AML-193 (cell line): ENCODE measurements at regions not wholly inside any gene's neighbourhood (a gene's known extent, or its start where the extent isn't known, plus 50 kb on each side); places are given as distances from the start of the nearest gene placed in this dataset.
"Not testable (repeated sequence)": the region's sequence is repeated elsewhere in the genome, so short reads cannot be mapped to it uniquely, and the experiment has no call there.

Experiments used
- DNase-seq, 2 experiments: peaks; one replicate each; lab custom pipeline; 2025; lab: John Stamatoyannopoulos, UW

DNA sequence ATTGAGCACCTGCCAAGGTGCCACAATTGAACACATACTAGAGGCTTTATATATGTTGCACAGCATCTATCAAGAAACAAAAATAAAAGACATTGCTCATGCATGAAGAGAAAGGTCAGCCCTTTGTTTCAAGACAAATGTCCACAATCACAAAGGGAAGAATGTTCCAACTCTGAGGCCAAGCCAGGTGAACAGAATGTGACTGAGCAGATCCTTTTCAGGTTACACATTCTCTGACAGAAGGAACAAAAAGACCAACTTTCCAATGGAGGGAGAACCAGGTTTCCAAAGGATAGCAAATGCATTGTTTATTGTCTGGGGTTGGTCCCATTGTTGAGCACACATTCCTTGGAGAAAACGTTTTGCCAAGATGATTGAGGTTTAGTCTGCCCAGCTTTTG is 50.2 kb upstream of the FAM174B start:
- DNase-seq: no peak

DNA sequence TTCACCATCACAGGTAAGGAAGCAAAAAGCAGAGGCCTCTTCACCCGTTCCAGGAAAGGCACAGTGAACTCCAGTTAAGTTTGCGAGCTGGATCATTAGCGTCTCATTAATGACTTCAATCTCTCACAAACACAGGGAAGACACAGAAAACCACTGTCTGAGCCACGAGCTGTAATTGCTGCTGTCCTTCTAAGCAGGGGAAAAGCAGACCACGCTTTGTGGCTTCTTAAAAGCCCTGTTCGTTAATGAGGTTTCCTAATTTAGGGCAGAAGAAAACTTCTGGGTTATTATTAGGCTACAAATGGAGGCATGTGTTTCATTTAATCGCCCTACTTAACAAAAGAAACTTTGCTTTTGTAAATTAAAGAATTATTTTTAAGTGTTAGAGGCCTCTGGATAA is 50.6 kb upstream of the FAM174B start:
- no peak for DNase-seq

DNA sequence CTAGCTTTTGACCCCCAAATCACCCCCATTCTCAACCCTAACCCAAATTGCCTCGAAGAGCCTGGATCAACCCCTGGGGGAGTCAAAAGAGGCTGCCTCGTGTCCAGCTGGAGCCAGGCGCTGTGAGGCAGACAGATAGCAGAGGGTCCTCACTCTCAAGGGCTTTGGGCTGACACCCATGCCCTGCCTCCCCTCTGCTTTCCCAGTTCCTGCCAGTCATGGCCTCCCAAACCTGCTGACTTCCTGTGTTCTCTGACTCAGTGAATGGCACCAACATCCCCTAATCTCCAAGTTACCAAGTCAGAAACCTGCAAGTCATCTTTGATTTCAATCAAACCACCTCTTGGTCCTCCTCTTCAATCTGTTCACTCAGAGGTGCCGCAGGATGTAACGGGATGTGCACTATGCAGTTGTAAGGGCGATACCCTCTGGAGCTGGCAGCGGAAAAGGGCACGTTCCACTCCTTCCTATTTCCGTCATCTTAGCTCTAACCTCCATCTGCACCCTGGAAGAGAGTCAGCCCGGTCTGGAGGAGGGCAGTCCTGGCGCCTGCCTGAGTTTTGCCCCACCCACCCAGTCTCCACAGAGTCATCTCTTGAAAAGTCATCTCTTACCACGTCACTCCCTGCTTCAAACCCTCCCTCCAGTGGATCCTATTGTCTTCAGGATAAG is 52.4 kb upstream of the FAM174B start:
- no peak for DNase-seq

DNA sequence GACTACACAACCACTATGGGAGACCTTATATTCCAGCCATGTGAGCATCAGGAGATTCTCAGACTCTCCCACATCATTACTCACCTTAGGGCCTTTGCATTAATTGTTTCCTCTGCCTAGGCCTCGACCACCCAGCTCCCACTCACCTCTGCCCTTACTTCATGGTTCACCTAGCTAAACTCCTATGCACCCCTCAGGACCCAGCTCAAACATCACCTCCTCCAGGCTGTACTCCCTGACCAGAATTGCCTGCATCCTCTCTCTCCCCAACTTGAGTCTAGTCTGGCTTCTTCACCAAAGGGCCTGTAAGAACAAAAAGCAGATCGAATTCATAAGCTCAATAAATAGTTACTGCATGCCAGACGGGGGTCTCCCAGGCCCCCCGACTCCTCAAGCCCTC is 53.1 kb upstream of the FAM174B start:
- no peak for DNase-seq

DNA sequence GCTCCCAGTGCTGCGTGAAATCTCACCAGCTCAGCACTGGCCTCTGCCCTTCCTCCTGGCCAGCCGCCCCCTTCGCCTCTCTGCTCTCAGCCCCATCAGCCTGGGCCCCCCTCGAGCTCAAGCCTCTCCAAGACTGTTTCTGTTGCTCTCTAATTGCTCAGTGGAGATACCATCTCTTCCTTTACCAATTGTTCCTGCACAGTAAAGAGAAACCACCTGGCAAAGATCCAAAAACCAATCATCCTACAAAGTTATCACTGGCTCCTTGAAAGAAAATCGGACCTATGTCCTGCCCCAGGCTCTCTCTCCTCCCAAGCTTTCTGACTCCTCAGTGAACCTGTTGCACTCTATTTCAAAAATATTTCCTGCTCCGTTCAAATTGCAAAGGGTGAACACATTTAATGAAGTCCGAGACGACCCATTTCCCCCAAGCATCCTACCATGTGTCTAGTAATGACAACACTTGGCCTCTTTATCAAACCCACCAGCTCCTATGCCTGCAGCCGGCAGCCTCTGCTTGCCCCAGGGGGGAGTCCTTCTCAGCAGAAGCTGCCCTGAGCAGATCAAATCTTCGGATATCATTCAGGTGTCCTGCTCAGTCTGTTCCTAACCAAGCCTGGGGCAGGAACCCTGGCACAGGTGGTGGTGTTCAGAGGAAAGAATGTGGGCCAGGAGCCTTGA is 53.7 kb upstream of the FAM174B start:
- no peak for DNase-seq

DNA sequence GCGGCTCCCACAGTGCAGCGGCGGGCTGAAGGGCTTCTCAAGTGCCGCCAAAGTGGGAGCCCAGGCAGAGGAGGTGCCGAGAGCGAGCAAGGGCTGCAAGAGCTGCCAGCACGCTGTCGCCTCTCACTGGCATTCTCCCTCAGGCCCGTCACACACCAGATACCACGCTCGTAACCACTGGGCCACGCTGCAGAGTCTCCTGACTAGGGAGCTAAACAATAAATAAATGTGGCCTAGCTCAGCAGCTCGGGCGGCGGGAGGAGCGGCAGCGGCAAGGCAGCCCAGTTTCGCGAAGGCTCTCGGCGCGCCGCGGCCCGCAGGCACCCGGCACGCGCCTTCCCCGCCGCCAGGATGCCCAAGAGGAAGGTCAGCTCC is 55.9 kb upstream of the FAM174B start:
- no peak for DNase-seq

DNA sequence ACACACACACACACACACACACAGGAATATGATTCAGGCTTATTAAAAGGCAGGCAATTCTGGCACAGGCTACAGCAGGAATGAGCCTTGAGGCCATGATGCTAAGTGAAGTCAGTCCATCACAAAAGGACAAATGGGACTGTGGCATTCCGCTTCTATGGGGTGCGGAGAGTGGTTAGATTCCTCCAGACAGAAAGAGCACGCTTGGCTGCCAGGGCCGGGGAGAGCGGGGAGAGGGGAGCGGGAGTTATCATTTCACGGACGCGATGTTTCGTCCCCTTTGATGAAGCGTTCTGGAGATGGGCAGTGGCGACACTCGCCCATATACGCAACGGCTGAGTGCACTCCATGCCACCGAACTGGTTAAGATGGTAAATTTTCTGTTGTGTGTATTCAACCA is 58.5 kb upstream of the FAM174B start:
- DNase-seq: no peak

DNA sequence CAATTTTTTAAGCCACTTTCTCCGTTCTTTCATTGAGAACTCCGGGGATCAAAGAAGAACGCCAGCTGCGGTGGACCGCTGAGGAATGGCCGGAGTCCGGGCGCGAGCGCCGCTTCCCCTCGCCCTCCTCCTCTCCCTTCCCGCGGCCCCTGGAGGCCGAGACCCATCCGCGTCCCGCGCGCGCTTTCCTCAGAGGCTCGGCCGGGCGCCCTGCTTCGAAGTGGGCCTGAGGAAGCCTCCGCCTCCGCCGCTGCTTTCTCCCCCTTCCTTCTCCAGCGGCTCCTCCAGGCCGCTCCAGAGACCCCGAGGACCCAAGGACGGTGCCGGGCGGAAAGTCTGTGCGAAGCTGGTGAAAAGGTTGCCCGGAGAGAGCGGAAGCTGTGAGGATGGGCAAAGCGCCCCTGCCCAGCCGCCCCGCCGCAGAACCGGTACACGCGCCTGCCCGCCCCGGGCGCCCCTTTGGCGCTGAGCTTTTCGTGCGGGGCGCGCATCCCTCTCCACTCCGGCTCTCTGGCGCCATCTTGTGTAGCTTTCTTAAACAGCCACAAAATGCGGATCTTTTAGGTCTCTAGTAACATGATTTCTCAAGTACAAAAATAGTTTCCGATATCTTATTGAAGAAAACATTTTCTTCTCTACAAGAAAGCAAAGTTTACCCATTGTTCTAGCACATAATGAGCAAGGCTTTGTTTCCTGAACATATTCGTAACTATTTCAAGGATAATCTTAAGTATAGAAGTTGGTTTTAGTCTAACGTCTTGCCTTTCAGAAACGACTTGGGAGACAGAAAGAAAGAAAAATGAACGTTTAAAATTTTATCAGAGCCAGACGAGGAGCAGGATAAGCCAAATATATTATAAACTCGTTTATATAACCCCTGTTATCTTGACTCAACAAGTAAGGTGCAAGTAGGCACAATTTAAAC is 59.2 kb upstream of the FAM174B start:
- DNase-seq: peak; percentile 39 to 46

DNA sequence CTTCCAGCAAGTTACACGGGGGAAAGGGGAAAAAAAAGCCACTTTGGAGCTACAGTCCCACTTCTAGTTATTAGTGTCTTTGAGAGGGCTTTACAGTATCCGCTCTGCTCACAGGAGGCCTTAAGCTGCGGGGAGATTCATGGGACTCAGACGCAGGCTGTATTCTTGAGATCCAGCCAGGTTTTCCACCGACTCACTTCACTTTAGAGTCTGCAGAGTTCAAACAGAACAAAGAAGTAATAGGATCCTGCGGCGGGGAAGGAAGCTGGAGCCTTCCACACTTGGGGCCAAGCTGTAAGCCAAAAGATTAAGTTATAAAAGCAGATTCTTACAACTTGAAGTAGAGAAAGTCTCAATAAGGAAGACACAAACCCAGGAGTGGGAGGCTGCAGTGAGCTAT is 60.2 kb upstream of the FAM174B start:
- DNase-seq: no peak

DNA sequence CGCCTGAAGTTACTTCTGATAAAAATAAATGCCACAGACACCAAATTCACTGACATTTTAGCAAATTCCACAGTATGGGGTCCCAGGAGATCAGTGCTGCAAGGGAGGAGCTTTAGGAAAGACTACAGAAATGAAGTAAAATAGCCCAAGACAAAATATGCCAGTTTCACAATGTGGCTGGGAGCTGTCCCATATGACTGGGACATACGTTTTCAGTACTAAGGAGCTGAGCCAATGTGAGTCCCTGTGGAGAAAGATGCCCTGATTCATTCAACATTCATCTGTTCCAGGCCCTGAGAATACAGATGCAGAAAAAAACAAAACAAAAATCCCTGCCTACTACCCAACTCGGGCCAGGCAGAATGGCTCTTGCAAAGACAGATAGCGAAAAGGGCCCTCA is 63.4 kb upstream of the FAM174B start:
- DNase-seq: no peak

DNA sequence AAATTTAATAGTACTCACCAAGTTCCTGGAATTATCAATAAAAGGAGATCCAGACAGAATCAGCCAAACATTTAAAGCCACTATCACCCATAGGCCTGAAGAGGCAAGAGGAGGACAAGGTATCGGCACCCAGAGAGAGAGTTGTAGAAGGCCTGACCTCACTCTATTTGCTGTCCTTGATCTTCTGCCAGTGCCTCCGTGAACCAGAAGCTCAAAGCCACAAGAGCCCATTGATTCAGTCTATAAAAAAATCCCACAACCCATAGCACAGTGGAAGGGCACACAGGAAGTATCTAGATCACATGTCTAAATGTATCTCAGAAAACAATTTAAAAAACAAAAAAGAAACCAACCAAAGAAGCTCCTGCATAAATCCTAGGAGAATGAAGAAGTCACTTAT is 68.6 kb upstream of the FAM174B start:
- no peak for DNase-seq

DNA sequence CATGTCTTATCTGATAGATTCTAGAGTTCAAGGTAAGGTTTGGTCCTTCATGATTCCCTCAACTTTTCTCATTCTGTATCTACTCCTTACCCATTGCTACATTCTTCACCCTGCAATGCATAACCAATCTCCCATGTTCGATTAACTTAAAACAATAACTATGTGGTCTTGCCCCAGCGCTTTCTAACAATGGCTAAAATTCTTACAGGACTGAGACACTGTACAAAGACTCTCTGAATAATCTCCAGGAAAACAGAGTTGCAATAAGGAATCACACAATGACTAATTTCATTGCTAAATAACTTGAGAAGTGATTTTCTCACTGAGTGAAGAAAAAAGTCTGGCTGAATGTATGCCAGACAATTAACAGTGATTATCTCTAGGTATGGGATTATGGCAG is 69.6 kb upstream of the FAM174B start:
- DNase-seq: no peak

DNA sequence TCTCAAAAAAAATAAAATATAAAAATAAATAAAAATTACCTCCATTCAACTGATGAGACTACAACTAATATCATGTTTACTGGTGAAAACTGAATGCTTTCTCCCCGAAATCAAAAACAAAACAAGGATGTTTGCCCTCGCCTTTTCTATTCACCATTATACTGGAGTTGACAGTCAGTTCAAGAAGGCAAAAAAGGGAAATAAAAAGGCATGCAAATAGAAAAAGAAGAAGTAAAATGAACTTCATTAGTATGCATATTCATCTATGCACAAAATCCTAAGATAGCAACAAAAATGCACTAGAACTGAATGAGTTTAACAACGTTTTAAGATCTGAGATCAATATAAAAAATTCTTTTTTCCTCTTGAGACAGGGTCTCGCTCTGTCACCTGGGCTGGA is 72.7 kb upstream of the FAM174B start:
- DNase-seq: no peak

DNA sequence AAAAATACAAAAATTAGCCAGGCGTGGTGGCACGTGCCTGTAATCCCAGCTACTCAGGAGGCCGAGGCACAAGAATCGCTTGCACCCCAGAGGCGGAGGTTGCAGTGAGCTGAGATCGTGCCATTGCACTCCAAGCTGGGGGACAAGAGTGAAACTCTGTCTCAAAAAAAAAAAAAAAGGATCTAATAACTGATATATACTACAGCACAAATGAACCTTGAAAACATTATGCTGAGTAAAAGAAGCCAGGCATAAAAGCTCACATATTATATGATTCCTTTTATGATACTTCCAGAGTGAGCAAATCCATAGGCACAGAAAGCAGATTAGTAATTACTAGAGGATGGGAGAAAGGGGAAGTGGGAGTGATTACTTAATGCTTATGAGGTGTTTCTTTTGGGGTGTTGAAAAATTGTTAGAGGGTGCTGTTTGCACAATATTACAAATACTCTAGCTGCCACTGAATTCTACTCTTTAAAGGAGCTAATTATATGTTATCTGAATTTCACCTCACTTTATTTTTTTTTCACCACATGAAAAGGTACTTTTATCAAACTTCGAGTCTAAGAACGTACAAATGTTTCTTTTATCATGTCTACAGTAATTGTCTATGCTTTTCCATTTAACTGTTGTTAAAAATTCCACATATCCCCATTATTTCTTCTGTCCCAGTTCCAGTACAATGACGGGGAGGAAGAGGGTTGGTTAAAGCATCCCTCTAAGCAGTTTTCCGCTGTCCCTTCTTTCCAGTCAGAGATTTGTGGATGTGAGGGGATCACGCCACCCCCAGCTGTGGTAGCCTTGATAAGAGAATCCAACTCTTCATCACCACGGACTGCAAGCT is 77.7 kb upstream of the FAM174B start:
- peak; percentile 79 for DNase-seq

DNA sequence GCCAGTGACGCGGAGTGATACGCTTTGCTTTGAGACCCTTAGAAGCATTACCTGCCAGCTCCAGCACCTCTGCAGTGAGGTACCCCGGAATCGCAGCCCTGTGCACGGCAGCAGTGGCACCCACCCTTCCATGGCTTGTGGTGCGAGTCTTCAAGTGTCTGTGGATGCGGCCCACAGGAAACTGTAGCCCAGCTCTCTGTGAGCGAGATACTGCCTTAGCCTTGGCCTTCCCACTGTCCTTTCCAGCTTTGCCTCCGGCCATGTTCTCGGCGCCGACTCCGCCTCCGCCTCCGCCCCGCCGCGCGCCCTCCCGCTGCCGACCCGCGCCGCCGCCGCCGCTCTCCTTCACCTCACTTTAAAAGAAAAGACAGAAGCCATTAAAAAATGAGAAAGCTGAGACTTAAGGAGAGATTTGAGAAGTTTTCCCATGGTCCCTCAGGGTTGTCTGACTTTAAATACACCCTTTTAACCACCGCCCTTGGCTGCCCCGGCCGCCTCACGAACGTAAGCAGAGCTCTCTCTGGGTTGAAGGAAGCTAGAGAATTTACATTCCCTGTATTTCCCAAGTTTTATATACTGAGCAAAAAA is 78.5 kb upstream of the FAM174B start:
- DNase-seq: no peak

DNA sequence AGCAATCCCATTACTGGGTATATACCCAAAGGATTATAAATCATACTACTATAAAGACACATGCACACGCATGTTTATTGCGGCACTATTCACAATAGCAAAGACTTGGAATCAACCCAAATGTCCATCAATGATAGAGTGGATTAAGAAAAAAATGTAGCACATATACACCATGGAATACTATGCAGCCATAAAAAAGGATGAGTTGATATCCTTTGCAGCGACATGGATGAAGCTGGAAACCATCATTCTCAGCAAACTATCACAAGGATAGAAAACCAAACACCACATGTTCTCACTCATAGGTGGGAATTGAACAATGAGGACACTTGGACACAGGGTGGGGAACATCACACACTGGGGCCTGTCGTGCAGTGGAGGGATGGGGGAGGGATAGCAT is 83.7 kb upstream of the FAM174B start:
- DNase-seq: not testable (repeated sequence)

DNA sequence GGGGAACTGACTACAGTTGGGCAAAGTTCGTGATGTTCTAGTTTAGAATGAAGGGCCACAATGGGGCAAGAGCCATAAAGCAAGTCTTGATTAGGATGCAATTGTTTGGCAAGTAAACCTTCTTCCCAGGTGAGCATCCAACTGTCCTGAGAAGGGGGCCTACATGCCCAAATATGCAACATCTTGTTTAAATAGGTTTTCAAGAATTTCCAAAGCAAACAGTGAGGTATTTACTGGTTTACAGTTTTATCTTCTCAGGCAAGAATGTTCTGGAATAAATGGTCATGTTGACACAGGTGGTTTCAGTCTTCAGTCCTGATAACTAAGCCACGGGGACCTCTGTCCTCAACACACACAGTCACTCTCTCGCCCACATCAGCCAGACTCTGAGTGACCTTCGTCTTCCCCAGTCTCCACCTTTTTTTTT is 90.3 kb upstream of the FAM174B start:
- DNase-seq: no peak

DNA sequence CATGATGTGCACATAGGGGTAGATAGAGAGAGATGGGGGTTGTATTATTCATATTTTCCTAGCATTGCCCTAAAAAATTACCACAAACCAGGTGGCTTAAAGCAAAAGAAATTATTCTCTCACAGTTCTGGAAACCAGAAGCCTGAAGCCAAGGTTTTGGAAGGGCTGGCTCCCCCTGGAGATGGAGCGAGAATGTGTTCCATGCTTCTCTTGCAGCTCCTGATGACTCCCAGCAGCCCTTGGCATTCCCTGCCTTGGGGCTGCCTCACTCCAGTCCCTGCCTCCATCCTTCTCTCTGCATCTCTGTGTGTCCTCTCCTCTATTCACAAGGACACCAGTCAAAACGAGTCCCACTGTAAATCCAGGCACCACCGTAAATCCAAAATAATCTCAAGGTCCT is 91.5 kb upstream of the FAM174B start:
- DNase-seq: no peak

DNA sequence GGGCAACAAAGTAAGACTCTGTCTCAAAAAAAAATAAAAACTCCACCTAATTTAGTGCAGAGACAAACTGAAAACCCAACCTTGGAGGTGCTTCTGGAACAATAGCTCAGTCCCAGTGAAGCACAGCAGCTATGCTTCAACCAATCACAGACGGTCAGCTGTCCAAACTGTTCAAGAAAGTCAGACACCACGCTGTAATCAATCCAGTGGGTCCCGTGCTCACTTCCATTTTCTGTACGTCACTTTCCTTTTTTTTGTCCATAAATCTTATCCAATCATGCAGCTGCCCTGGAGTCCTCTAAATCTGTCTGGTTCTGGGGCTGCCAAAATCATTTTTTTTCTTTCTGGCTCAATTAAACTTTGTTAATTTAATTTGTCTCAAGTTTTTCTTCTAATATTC is 93.6 kb upstream of the FAM174B start:
- no peak for DNase-seq

DNA sequence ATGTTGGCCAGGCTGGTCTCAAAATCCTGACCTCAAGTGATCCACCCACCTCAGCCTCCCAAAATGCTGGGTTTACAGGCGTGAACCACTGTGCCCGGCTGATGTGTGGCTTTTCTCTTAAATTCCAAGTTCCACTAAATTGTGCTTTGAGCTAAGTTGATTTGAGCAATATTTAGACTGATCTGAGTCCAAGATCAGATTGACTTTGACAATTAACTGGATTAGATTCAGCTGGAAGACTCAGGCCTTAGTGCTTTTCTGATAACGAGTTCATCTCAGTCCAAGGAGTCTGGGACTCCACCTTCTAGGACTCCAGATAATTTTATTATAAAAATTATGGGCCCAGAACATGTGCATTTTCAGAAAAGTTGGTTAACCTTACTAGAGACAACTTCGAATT is 94.4 kb upstream of the FAM174B start:
- DNase-seq: no peak

DNA sequence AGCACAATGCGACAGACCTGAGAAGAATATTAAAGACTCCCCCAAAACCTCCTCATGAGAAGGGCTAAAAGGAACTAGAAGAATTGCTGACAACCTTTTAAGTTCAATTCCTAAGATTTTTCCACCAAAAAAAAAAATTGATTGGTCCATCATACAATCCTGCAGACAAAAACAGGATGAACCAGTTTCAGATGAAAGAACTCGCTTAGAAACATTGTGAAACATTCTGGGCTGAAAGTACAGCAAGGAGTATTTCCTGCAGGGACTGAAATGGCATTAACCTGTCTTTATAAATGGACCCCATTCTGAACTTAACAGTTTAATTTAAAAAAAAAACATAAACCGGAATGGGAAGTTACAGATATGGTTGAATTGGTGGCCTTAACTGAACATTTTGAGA is 96.0 kb upstream of the FAM174B start:
- no peak for DNase-seq

DNA sequence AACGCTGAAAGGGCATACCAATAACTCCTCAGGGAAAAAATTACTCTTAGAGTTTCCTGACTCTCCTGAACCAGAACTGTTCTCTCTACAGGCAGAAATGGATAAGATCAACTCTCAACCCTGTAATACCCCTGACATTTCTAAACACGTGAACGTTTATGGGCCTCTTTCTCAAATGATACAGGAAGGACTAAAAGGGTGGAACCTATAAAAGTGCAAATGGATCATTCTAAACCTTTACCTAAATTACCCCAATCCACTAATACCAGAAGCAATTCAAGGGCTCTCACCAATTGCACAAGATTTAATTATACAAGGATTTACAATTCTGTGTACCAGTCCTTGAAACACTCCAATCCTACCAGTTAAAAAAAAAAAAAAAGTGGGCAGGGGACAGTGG is 98.0 kb upstream of the FAM174B start:
- DNase-seq: no peak
